Breast epithelium (tissue), 4 donors: ENCODE measurements at regions not wholly inside any gene's neighbourhood (a gene's known extent, or its start where the extent isn't known, plus 50 kb on each side); places are given as distances from the start of the nearest gene placed in this dataset.

Experiments
- DNase-seq, 2 donors: peaks; one replicate each; pipeline ENCODE4 v3.0.0-alpha.2; 2019; ENCODE audit warnings: low spot score in 2 of 2
- H3K27ac ChIP-seq, 2 donors: fragments of 200-600 bp; sonication (generic) in 1 of 2; one replicate each; pipeline ENCODE4 v1.5.1; 2016 to 2019; ENCODE audit warnings: mild to moderate bottlenecking in 1 of 2
- H3K27me3 ChIP-seq, 2 donors: fragments of 200-600 bp; sonication (generic) in 1 of 2; one replicate each; pipeline versions ENCODE4 v1.5.1 to v1.6.0; 2017 to 2019; ENCODE audit warnings: control low read depth in 1 of 2, mild to moderate bottlenecking in 1 of 2
- H3K36me3 ChIP-seq: fragments of 200-600 bp; one replicate; pipeline ENCODE4 v1.5.1; 2019
- H3K4me1 ChIP-seq, 2 donors: fragments of 200-600 bp; sonication (generic); one replicate each; pipeline ENCODE4 v1.5.1; 2016 to 2019; ENCODE audit warnings: control low read depth in 1 of 2
- H3K4me3 ChIP-seq, 3 donors: fragments of 200-600 bp; sonication (generic); 1 replicate in 2 of 3; 2 replicates in 1 of 3; pipeline ENCODE4 v1.5.1; 2016 to 2019; ENCODE audit warnings: mild to moderate bottlenecking in 3 of 3, moderate library complexity in 2 of 3
- H3K9me3 ChIP-seq, 2 donors: fragments of 200-600 bp; sonication (generic) in 1 of 2; one replicate each; pipeline ENCODE4 v1.5.1; 2016 to 2019; ENCODE audit warnings: control low read depth in 1 of 2
- CTCF ChIP-seq, 3 donors: fragments of 450-650 bp; IDR thresholded peaks; one replicate each; pipeline ENCODE4 v1.5.1; 2016 to 2017; ENCODE audit warnings: antibody characterized with exemption in 3 of 3, mild to moderate bottlenecking in 3 of 3, moderate library complexity in 3 of 3
- POLR2A ChIP-seq: fragments of 450-650 bp; IDR thresholded peaks from one replicate; pipeline ENCODE4 v1.6.1; 2016; ENCODE audit warnings: antibody characterized with exemption, mild to moderate bottlenecking, moderate library complexity
- POLR2AphosphoS5 ChIP-seq, 3 donors: sonication (generic); formaldehyde crosslinking; IDR thresholded peaks; one replicate each; pipeline ENCODE4 v1.6.1; 2017; ENCODE audit warnings: antibody characterized with exemption in 3 of 3
- intact Hi-C: fragments of 100-400 bp; cut with DNase I; formaldehyde crosslinking; loops from one replicate; pipeline ENCODE4 v1.15.1; 2023; ENCODE audit warnings: low total_unique reads

- H3K4me1 ChIP-seq, result no peaks in the 10 kb centered on the region
- H3K27ac ChIP-seq, result no peak overlapping the region
- TF ChIP-seq CTCF (IDR thresholded peaks at IDR 0.05), result no peak
- no peak for TF ChIP-seq POLR2AphosphoS5 (IDR thresholded peaks at IDR 0.05)
- TF ChIP-seq POLR2A, result no peak
- peaks cover 0 to 4% of the 10 kb centered on the region in 2 donors for H3K27me3 ChIP-seq
- H3K9me3 ChIP-seq, result no peaks in the 10 kb centered on the region
- intact Hi-C loops, result no loop called here
- no peaks in the 10 kb centered on the region for H3K36me3 ChIP-seq
- H3K4me3 ChIP-seq, result no peak overlapping the region
- no peak for DNase-seq
Measured at GRCh38 chr15:91660174-91660649, 193.3 kb upstream of the SLCO3A1 start.

GRCh38 chr15:91664224-91664836 lies 189.2 kb upstream of the SLCO3A1 start:
- TF ChIP-seq POLR2AphosphoS5 (IDR thresholded peaks at IDR 0.05), result no peak
- TF ChIP-seq POLR2A, result no peak
- no peak for TF ChIP-seq CTCF (IDR thresholded peaks at IDR 0.05)
- Histone ChIP-seq H3K36me3 (no peaks in the 10 kb centered on the region), H3K4me1 (no peaks in the 10 kb centered on the region), H3K27ac (no peak overlapping the region), H3K27me3 (peaks cover 0 to 4% of the 10 kb centered on the region in 2 donors), H3K4me3 (no peak overlapping the region), H3K9me3 (no peaks in the 10 kb centered on the region)
- intact Hi-C loops, result no loop called here
- no peak for DNase-seq

GRCh38 chr15:91665212-91665611 lies 188.3 kb upstream of the SLCO3A1 start:
- intact Hi-C loops, result no loop called here
- H3K9me3 ChIP-seq, result no peaks in the 10 kb centered on the region
- DNase-seq, result no peak
- H3K4me1 ChIP-seq, result no peaks in the 10 kb centered on the region
- no peak for TF ChIP-seq POLR2A
- TF ChIP-seq POLR2AphosphoS5 (IDR thresholded peaks at IDR 0.05), result no peak
- TF ChIP-seq CTCF (IDR thresholded peaks at IDR 0.05), result no peak
- H3K27ac ChIP-seq, result no peak overlapping the region
- H3K4me3 ChIP-seq, result no peak overlapping the region
- H3K36me3 ChIP-seq, result no peaks in the 10 kb centered on the region
- H3K27me3 ChIP-seq, result no peaks in the 10 kb centered on the region

GRCh38 chr15:91668370-91668769 lies 185.1 kb upstream of the SLCO3A1 start:
- Histone ChIP-seq H3K27me3 (no peaks in the 10 kb centered on the region), H3K27ac (no peak overlapping the region), H3K4me3 (no peak overlapping the region), H3K4me1 (no peaks in the 10 kb centered on the region), H3K9me3 (no peaks in the 10 kb centered on the region), H3K36me3 (no peaks in the 10 kb centered on the region)
- intact Hi-C loops, result no loop called here
- TF ChIP-seq CTCF (IDR thresholded peaks at IDR 0.05) (no peak), POLR2A (no peak), POLR2AphosphoS5 (IDR thresholded peaks at IDR 0.05) (no peak)
- DNase-seq, result no peak

GRCh38 chr15:91670108-91670507 lies 183.4 kb upstream of the SLCO3A1 start:
- no peak for DNase-seq
- Histone ChIP-seq H3K36me3 (no peaks in the 10 kb centered on the region), H3K9me3 (peaks cover 5 to 13% of the 10 kb centered on the region in 2 donors), H3K4me1 (no peaks in the 10 kb centered on the region), H3K4me3 (no peak overlapping the region), H3K27ac (no peak overlapping the region), H3K27me3 (no peaks in the 10 kb centered on the region)
- no peak for TF ChIP-seq POLR2AphosphoS5 (IDR thresholded peaks at IDR 0.05)
- TF ChIP-seq POLR2A, result no peak
- TF ChIP-seq CTCF (IDR thresholded peaks at IDR 0.05), result no peak
- intact Hi-C loops, result no loop called here
